GM21825 (cell line): ENCODE measurements at regions not wholly inside any gene's neighbourhood (a gene's known extent, or its start where the extent isn't known, plus 50 kb on each side); places are given as distances from the start of the nearest gene placed in this dataset.
"Not testable (repeated sequence)": the region's sequence is repeated elsewhere in the genome, so short reads cannot be mapped to it uniquely, and the experiment has no call there.

Experiments
- ATAC-seq: cut with Tn5 transposase; IDR thresholded peaks from one replicate; pipeline ENCODE4 v1.9.1; 2021; ENCODE audit warnings: mild to moderate bottlenecking, moderate library complexity; ENCODE audit not compliant: unreplicated experiment

GRCh38 chr3:70519913-70520659 lies 207.6 kb upstream of the MDFIC2 start:
- no peak for ATAC-seq

GRCh38 chr3:70519026-70519425 lies 206.6 kb upstream of the MDFIC2 start:
- no peak for ATAC-seq

DNA sequence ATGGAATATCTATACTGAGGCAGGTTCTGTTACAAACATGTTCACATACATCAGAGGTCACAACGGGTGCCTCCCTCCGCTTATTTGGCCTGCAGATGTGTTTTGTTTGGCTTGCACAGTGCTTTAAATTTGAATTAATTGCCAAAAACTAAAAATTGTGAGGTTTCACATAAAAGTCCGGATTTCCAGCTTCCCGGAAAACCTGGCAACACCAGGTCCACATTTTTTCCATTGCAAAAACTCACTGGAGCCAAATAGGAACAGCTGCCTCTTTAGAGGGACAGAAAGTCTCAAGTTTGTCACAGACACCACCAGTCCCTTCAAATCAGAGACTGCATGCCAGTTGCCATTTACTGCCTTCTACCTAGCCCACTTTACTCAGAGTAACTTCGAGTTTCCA lies 205.9 kb upstream of the MDFIC2 start:
- no peak for ATAC-seq

DNA sequence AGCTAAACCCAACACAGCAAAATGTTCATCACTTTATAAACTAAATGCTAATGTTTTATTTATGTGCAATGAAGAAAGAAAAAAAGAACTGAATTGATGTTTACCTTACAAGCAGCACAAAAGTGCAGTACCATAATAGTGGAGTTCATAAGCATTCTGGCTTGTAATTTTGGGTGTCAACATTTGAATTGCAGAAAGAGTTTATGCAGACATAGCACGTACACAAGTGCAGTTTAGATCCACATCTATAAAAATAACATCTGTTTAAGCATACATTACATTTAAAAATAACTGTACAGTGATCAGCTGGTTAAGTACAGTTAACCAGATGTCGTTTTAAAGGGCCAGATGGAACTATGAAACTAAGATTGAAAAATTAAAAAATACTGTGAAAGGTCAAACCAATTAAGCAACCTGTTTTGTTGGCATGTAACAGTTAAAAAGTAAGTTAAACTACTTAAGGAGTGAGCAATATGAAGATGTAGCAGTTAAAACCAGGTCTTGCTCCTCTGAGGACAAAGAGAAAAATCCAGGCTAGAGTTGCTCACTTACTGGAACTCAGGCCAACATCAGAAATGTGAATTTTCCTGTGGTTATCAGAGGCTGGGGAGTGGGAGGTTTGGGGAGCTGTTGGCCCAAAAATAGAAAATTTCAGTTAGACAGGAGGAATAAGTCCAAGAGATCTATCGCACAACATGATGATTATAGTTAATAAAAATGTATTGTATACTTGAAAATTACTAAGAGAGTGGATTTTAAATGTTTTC lies 204.9 kb upstream of the MDFIC2 start:
- ATAC-seq = no peak

DNA sequence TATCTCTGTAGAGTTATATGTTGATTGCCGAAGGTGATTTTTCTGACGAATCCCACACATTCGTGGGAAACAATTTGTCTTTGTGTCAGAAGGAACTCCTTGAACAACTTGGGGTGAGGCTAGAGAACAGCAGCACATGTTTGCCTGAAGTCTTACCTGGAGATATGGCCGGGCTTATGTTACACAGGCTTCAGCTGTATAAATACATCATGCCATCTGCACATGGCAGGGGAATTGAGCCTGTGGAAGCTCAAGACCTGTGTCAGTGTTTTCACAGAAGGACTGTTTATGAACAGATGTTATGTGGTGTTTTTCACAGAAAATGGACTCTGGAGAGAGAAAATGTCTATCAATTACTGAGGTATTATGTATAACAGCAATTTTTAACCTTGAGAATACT lies 203.6 kb upstream of the MDFIC2 start:
- no peak for ATAC-seq

- ATAC-seq = no peak
These were observed 195.0 kb upstream of the MDFIC2 start for GRCh38 chr3:70507486-70507885.

- ATAC-seq = no peak
These were observed 194.3 kb upstream of the MDFIC2 start for GRCh38 chr3:70506775-70507174.

DNA sequence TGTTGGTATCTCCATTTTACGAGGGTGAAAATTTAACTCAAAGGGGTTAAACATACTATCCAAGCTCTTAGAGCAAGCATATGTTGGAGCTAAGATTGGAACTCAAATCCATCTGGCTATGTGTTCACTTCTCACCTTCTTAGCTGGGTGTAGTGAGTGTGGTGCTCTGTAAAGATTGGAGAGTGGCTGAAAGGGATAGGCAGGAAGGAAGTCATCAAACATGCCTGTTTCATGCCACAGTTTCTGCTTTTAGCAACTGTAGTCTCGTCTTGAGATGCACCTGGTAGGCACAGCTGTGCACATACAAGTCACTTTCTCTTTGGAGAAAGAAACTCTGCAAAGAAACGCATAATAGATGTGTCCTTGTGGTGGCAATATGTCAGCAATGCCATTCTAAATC lies 189.1 kb upstream of the MDFIC2 start:
- ATAC-seq = no peak

DNA sequence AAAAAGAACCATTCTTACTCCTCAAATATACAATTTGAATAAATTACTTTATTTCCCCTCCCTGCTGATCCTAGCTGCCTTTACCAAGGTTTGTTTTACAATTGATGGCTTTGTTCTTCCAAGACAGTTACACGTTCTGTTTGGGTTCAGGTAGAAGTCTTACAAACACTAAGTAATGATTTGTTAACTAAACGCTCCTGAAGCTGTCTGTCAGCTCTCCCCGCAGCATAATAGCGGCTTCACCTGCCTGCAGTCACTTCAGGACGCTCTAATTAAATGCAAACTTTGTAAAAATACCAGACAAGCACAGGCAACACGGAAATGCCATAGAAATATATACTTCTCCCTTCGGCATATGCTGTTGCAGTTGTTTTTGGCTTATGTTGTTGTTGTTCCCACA lies 176.4 kb upstream of the MDFIC2 start:
- ATAC-seq = no peak

DNA sequence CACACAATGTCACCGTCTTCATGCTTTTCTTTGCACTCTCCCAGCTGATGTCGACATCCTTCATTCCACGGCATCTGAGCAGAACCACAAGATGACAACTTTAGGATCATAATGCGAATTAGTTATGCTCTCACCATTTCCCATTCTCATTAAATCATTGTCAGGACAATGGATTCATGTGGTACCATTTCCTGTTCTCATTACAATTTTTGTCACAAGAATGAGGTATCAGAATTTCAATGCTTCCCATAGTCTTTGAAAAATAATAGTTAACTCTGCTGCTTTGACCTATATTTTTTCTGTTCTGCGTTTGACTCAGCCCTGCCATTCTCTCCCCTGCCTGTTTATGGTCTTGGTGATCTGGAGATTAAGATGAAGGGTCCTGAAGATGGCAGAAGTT lies 175.7 kb upstream of the MDFIC2 start:
- ATAC-seq = no peak

DNA sequence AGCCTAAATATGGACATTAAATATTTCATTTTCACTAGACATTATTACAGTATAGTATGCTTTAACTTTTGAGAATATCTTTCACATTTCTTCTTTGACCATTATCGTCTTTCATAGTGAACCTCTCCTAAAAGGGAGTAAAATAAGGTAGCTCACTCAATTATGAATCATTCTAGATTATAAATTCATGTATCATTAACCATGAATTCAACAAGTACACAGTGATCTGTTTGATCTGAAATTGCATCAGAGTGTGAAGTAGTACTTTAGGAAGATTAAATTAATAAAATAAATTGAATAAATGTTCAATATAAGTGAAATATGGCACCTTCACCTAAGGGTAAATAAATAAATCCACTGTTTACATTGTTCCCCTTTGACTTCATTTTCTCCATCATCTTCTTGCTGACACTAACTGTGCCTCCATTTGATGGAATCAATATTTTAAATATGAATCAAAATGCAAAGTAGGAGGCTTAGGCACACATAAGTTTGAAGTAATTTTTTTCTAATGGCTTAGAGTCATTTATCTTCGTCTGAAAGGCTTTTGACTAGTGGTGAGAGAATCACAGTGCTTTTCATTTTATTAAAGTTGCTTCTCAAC lies 174.1 kb upstream of the MDFIC2 start:
- ATAC-seq = no peak

- ATAC-seq = no peak
These were observed 163.7 kb upstream of the MDFIC2 start for GRCh38 chr3:70476174-70476573.

DNA sequence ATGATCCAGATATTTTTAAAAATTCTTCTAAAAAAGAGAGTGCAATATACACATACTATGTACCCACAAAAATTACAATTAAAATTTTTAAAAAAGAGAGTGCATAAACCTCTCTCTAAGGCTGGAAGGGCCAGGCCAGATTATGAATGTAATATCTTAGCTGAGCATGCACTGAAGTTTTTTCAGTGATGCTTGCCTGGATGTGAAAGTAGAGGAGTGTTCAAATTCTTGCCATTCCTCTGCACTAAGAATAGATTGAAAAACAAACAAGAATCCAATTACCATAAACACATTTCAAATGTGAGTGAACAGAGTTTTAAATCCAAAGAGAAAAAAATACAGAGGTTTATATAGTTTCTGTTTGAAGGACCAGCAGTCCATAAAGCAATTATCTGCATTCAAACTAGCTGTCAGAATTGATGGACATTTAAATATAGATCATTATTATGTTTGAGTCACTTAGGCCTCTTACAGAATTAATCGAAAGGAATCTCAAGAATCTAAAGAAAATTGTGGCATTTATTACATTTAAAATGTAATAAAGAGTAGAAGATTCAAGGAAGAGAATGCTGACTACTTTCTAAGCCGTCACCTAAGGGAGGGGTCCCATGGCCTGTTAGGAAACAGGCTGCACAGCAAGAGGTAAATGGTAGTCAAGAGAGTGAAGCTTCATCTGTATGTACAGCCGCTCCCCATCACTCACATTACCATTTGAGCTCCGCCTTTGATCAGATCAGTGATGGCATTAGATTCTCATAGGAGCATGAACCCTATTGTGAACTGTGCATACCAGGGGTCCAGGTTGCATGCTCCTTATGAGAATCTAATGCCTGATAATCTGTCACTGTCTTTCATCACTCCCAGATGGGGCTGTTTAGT lies 159.3 kb upstream of the MDFIC2 start:
- no peak for ATAC-seq

DNA sequence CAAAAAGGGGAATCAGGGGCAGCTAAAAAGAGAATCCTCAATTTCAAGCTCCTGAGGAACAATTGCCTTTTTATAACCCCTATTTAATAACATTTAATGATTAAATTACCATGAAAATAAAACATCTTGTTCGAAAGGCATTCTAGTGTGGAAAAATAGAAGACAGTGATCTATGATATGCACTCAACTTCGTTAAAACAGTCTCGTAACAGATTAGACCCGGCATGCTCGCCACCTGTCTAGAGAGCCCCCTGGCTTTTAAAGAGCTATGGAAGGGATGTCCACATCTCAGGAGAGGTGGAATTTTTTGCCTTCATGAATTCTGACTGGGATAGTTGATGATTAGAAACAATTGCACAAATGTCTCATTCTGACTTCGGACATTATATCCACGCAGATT lies 153.7 kb upstream of the MDFIC2 start:
- ATAC-seq = no peak

- no peak for ATAC-seq
These were observed 152.4 kb upstream of the MDFIC2 start for GRCh38 chr3:70464876-70465275.

DNA sequence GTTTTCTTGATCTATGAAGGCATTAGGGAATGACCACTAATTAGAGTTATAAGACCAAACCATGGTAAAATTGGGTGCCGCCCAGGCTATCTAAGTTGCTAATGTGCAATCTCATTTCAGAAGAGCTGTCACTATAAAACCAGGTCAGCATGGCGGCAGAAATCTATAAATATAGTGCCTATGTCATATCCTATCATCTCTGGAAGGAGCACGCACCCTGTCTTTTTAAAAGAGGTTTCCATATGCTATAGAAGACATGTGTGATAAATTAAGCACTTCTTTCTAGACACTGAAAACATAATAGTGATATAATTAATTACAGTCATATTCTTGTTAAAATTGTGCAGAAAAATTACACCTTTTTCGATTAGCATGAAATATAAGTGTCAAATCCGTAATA lies 152.0 kb upstream of the MDFIC2 start:
- ATAC-seq = no peak

GRCh38 chr3:70450220-70450619 lies 137.8 kb upstream of the MDFIC2 start:
- not testable (repeated sequence) for ATAC-seq

DNA sequence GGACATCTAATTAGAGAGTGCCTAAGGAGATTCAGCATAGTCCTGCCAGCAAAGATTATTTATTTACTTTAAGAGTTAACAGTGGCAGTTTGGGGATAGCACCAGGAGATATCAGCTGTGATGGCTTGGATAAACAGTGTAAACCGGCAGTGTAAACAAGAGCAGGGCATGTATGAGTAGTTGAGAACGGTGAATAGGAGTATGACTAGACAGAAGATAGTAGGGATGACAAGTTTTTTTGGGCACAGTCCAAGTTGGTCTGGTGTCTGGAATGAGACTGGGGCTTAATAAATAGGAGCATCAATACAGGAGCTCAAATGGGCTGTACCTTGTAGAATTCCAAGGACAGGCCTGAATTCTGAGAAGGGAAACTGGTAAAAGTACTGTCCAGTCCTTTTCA lies 123.0 kb upstream of the MDFIC2 start:
- ATAC-seq = not testable (repeated sequence)

- ATAC-seq = no peak
These were observed 120.7 kb upstream of the MDFIC2 start for GRCh38 chr3:70433091-70433490.

- ATAC-seq = no peak
These were observed 119.5 kb upstream of the MDFIC2 start for GRCh38 chr3:70431911-70432310.

DNA sequence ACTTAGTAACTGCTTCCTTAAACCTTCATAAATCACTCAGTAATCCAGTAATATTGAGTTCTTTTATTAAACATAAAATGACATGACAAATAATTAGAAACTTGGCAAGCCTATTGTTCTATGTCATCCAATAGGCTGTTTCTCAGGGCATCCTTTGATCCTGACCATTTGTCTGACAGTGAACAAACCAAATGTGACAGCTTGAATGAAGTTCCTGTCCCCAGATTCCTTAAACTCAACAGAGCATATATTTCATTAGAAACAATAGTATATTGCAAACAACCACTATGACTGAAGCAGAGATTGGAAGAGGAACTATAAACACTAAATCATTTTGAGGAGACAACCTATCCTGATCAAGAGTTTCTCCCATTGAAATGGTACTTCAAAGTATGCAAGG lies 113.6 kb upstream of the MDFIC2 start:
- ATAC-seq = no peak
